ENCODE measurements at regions not wholly inside any gene's neighbourhood (a gene's known extent, or its start where the extent isn't known, plus 50 kb on each side); places are given as distances from the start of the nearest gene placed in this dataset.

- Histone ChIP-seq H3K27me3 (no peaks in the 10 kb centered on the region), H3K27ac (no peak overlapping the region), H3K4me1 (no peaks in the 10 kb centered on the region), H3K9me3 (no peaks in the 10 kb centered on the region), H3K36me3 (replicated peaks in 1 of 2; ENCODE audit: insufficient read depth in 1 of 2, low read depth in 2 of 2) (no peaks in the 10 kb centered on the region), H3K4me3 (no peak overlapping the region)
- no peak for DNase-seq
- intact Hi-C loops (cut with DNase I), result no loop called here
- TF ChIP-seq POLR2A (IDR thresholded peaks at IDR 0.05), result no peak
- TF ChIP-seq, protein P1, sequence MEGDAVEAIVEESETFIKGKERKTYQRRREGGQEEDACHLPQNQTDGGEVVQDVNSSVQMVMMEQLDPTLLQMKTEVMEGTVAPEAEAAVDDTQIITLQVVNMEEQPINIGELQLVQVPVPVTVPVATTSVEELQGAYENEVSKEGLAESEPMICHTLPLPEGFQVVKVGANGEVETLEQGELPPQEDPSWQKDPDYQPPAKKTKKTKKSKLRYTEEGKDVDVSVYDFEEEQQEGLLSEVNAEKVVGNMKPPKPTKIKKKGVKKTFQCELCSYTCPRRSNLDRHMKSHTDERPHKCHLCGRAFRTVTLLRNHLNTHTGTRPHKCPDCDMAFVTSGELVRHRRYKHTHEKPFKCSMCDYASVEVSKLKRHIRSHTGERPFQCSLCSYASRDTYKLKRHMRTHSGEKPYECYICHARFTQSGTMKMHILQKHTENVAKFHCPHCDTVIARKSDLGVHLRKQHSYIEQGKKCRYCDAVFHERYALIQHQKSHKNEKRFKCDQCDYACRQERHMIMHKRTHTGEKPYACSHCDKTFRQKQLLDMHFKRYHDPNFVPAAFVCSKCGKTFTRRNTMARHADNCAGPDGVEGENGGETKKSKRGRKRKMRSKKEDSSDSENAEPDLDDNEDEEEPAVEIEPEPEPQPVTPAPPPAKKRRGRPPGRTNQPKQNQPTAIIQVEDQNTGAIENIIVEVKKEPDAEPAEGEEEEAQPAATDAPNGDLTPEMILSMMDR (IDR thresholded peaks at IDR 0.05), result no peak
- no peak for ATAC-seq
Measured at GRCh38 chrX:42628471-42628870, 149.5 kb downstream of the PPP1R2C start.

- no peaks in the 10 kb centered on the region for H3K27me3 ChIP-seq
- 63 to 80% methylated on average over 3 of the region's 3 CpGs for WGBS, 2 donors
- ATAC-seq, result no peak
- no peak overlapping the region for H3K27ac ChIP-seq
- H3K4me3 ChIP-seq, result no peak overlapping the region
- TF ChIP-seq, protein P1 (IDR thresholded peaks at IDR 0.05), result no peak
- TF ChIP-seq POLR2A (IDR thresholded peaks at IDR 0.05), result no peak
- intact Hi-C loops (cut with DNase I), result no loop called here
- no peak for DNase-seq
- no peaks in the 10 kb centered on the region for H3K36me3 ChIP-seq (replicated peaks in 1 of 2; ENCODE audit: insufficient read depth in 1 of 2, low read depth in 2 of 2)
- H3K4me1 ChIP-seq, result no peaks in the 10 kb centered on the region
- H3K9me3 ChIP-seq, result no peaks in the 10 kb centered on the region
Measured at GRCh38 chrX:42627891-42628290, 150.1 kb downstream of the PPP1R2C start.

- H3K27me3 ChIP-seq, result no peaks in the 10 kb centered on the region
- ATAC-seq, result no peak
- no peak for TF ChIP-seq POLR2A (IDR thresholded peaks at IDR 0.05)
- TF ChIP-seq, protein P1 (IDR thresholded peaks at IDR 0.05), result no peak
- no peak overlapping the region for H3K4me3 ChIP-seq
- H3K27ac ChIP-seq, result no peak overlapping the region
- intact Hi-C loops (cut with DNase I), result no loop called here
- H3K4me1 ChIP-seq, result no peaks in the 10 kb centered on the region
- WGBS, 2 donors, result 25 to 62% methylated on average over 1 of the region's 1 CpG
- no peaks in the 10 kb centered on the region for H3K9me3 ChIP-seq
- DNase-seq, result no peak
- no peaks in the 10 kb centered on the region for H3K36me3 ChIP-seq (replicated peaks in 1 of 2; ENCODE audit: insufficient read depth in 1 of 2, low read depth in 2 of 2)
Measured at GRCh38 chrX:42624524-42624923, 153.4 kb downstream of the PPP1R2C start.

GRCh38 chrX:42619068-42619467 is 158.9 kb downstream of the PPP1R2C start:
- DNase-seq (no peak), ATAC-seq (no peak)
- no peaks in the 10 kb centered on the region for H3K4me1 ChIP-seq
- no peak for TF ChIP-seq POLR2A (IDR thresholded peaks at IDR 0.05)
- TF ChIP-seq, protein P1 (IDR thresholded peaks at IDR 0.05), result no peak
- no peaks in the 10 kb centered on the region for H3K36me3 ChIP-seq (replicated peaks in 1 of 2; ENCODE audit: insufficient read depth in 1 of 2, low read depth in 2 of 2)
- intact Hi-C loops (cut with DNase I), result no loop called here
- H3K9me3 ChIP-seq, result no peaks in the 10 kb centered on the region
- no peaks in the 10 kb centered on the region for H3K27me3 ChIP-seq
- no peak overlapping the region for H3K4me3 ChIP-seq
- H3K27ac ChIP-seq, result no peak overlapping the region

- 93 to 98% methylated on average over 2 of the region's 2 CpGs for WGBS, 2 donors
- no peak for ATAC-seq
- intact Hi-C loops (cut with DNase I), result no loop called here
- no peak for DNase-seq
- no peaks in the 10 kb centered on the region for H3K36me3 ChIP-seq (replicated peaks in 1 of 2; ENCODE audit: insufficient read depth in 1 of 2, low read depth in 2 of 2)
- no peaks in the 10 kb centered on the region for H3K4me1 ChIP-seq
- no peaks in the 10 kb centered on the region for H3K27me3 ChIP-seq
- H3K9me3 ChIP-seq, result no peaks in the 10 kb centered on the region
- no peak for TF ChIP-seq POLR2A (IDR thresholded peaks at IDR 0.05)
- TF ChIP-seq, protein P1 (IDR thresholded peaks at IDR 0.05), result no peak
- no peak overlapping the region for H3K4me3 ChIP-seq
- H3K27ac ChIP-seq, result no peak overlapping the region
Measured at GRCh38 chrX:42616981-42617380, 161.0 kb downstream of the PPP1R2C start.

Measured in body of pancreas (tissue), 4 donors.